H1 (cell line): ENCODE measurements at regions not wholly inside any gene's neighbourhood (a gene's known extent, or its start where the extent isn't known, plus 50 kb on each side); places are given as distances from the start of the nearest gene placed in this dataset.

ENCODE experiments used
- GTF2F1 ChIP-seq: IDR thresholded peaks from 2 replicates; pipeline ENCODE4 v1.6.1; 2012; ENCODE audit warnings: low read depth, low read length, improper control_type of control experiment, borderline replicate concordance
- HDAC2 ChIP-seq, 2 experiments: fragments of 300-600 bp in 1 of 2; sonication (generic) in 1 of 2; IDR thresholded peaks; 2 replicates each; pipeline ENCODE4 v1.6.1; 2011 to 2012; ENCODE audit warnings: low read depth in 2 of 2, low read length in 2 of 2, mild to moderate bottlenecking in 2 of 2, moderate library complexity in 2 of 2, borderline replicate concordance in 1 of 2, inconsistent platforms in 1 of 2
- RFX5 ChIP-seq: IDR thresholded peaks from 2 replicates; pipeline ENCODE4 v1.6.1; 2011; ENCODE audit warnings: low read depth, low read length, improper control_type of control experiment, borderline replicate concordance
- RNF2 ChIP-seq: fragments of 200-900, 300-1000 bp; sonication (generic); IDR thresholded peaks from 2 replicates; pipeline ENCODE4 v1.7.1; 2016; ENCODE audit warnings: borderline replicate concordance, low read depth, mild to moderate bottlenecking, antibody characterized with exemption, low read length; ENCODE audit not compliant: poor library complexity, severe bottlenecking; ENCODE audit errors: missing control alignments
- TF ChIP-seq, protein P1 (sequence below): IDR thresholded peaks from 2 replicates; pipeline ENCODE4 v1.6.1; 2012; ENCODE audit warnings: inconsistent platforms
- TF ChIP-seq, protein P2 (sequence below): fragments of 300-600 bp; sonication (generic); IDR thresholded peaks from 2 replicates; pipeline ENCODE4 v1.7.1; 2012; ENCODE audit warnings: low read length, moderate library complexity, mild to moderate bottlenecking, inconsistent platforms; ENCODE audit not compliant: insufficient replicate concordance

DNA sequence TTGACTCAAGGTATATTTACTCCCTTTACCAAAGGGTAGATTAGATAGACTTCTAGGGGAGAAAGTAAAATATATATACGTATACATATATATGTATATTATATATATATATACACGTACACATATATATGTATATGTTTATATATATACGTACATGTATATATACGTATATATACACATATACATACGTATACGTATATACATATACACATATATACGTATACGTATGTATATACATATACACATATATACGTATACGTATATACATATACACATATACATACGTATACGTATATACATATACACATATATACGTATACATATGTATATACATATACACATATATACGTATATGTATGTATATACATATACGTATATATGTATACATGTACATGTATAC is 430.5 kb upstream of the ANO3 start (continued):
- no peak for TF ChIP-seq GTF2F1
- TF ChIP-seq RFX5: no peak
- TF ChIP-seq, protein P1, sequence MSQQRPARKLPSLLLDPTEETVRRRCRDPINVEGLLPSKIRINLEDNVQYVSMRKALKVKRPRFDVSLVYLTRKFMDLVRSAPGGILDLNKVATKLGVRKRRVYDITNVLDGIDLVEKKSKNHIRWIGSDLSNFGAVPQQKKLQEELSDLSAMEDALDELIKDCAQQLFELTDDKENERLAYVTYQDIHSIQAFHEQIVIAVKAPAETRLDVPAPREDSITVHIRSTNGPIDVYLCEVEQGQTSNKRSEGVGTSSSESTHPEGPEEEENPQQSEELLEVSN: no peak
- TF ChIP-seq HDAC2 (IDR thresholded peaks at IDR 0.05; ENCODE audit: borderline replicate concordance in 1 of 2, low read depth in 2 of 2, low read length in 2 of 2): no peak
- TF ChIP-seq RNF2: no peak
- TF ChIP-seq, protein P2, sequence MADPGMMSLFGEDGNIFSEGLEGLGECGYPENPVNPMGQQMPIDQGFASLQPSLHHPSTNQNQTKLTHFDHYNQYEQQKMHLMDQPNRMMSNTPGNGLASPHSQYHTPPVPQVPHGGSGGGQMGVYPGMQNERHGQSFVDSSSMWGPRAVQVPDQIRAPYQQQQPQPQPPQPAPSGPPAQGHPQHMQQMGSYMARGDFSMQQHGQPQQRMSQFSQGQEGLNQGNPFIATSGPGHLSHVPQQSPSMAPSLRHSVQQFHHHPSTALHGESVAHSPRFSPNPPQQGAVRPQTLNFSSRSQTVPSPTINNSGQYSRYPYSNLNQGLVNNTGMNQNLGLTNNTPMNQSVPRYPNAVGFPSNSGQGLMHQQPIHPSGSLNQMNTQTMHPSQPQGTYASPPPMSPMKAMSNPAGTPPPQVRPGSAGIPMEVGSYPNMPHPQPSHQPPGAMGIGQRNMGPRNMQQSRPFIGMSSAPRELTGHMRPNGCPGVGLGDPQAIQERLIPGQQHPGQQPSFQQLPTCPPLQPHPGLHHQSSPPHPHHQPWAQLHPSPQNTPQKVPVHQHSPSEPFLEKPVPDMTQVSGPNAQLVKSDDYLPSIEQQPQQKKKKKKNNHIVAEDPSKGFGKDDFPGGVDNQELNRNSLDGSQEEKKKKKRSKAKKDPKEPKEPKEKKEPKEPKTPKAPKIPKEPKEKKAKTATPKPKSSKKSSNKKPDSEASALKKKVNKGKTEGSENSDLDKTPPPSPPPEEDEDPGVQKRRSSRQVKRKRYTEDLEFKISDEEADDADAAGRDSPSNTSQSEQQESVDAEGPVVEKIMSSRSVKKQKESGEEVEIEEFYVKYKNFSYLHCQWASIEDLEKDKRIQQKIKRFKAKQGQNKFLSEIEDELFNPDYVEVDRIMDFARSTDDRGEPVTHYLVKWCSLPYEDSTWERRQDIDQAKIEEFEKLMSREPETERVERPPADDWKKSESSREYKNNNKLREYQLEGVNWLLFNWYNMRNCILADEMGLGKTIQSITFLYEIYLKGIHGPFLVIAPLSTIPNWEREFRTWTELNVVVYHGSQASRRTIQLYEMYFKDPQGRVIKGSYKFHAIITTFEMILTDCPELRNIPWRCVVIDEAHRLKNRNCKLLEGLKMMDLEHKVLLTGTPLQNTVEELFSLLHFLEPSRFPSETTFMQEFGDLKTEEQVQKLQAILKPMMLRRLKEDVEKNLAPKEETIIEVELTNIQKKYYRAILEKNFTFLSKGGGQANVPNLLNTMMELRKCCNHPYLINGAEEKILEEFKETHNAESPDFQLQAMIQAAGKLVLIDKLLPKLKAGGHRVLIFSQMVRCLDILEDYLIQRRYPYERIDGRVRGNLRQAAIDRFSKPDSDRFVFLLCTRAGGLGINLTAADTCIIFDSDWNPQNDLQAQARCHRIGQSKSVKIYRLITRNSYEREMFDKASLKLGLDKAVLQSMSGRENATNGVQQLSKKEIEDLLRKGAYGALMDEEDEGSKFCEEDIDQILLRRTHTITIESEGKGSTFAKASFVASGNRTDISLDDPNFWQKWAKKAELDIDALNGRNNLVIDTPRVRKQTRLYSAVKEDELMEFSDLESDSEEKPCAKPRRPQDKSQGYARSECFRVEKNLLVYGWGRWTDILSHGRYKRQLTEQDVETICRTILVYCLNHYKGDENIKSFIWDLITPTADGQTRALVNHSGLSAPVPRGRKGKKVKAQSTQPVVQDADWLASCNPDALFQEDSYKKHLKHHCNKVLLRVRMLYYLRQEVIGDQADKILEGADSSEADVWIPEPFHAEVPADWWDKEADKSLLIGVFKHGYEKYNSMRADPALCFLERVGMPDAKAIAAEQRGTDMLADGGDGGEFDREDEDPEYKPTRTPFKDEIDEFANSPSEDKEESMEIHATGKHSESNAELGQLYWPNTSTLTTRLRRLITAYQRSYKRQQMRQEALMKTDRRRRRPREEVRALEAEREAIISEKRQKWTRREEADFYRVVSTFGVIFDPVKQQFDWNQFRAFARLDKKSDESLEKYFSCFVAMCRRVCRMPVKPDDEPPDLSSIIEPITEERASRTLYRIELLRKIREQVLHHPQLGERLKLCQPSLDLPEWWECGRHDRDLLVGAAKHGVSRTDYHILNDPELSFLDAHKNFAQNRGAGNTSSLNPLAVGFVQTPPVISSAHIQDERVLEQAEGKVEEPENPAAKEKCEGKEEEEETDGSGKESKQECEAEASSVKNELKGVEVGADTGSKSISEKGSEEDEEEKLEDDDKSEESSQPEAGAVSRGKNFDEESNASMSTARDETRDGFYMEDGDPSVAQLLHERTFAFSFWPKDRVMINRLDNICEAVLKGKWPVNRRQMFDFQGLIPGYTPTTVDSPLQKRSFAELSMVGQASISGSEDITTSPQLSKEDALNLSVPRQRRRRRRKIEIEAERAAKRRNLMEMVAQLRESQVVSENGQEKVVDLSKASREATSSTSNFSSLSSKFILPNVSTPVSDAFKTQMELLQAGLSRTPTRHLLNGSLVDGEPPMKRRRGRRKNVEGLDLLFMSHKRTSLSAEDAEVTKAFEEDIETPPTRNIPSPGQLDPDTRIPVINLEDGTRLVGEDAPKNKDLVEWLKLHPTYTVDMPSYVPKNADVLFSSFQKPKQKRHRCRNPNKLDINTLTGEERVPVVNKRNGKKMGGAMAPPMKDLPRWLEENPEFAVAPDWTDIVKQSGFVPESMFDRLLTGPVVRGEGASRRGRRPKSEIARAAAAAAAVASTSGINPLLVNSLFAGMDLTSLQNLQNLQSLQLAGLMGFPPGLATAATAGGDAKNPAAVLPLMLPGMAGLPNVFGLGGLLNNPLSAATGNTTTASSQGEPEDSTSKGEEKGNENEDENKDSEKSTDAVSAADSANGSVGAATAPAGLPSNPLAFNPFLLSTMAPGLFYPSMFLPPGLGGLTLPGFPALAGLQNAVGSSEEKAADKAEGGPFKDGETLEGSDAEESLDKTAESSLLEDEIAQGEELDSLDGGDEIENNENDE: no peak
